Keratinocyte (primary cell): ENCODE measurements at regions not wholly inside any gene's neighbourhood (a gene's known extent, or its start where the extent isn't known, plus 50 kb on each side); places are given as distances from the start of the nearest gene placed in this dataset.

Source experiments
- DNase-seq: peaks from one replicate; pipeline ENCODE4 v3.0.0-alpha.2; 2011; ENCODE audit warnings: low read depth, missing footprints, low spot score
- FAIRE-seq: peaks from 2 replicates; lab custom pipeline; 2011; peaks lifted over from hg19 to GRCh38; lab: Jason Lieb, UNC
- H2AFZ ChIP-seq: 2 replicates; pipeline ENCODE4 v1.6.0; 2012; ENCODE audit warnings: low read length, control low read depth, inconsistent platforms; ENCODE audit not compliant: control insufficient read depth
- H3K27ac ChIP-seq: 2 replicates; pipeline ENCODE4 v1.5.1; 2011; ENCODE audit warnings: low read length; ENCODE audit not compliant: control insufficient read depth, insufficient read depth
- H3K27me3 ChIP-seq: 3 replicates; pipeline ENCODE4 v1.6.0; 2011; ENCODE audit warnings: low read length; ENCODE audit not compliant: control insufficient read depth, insufficient read depth; ENCODE audit errors: extremely low read depth
- H3K36me3 ChIP-seq, 2 experiments: 2 replicates in 1 of 2; 3 replicates in 1 of 2; pipeline ENCODE4 v1.5.1; 2011; ENCODE audit warnings: low read length in 2 of 2, mild to moderate bottlenecking in 1 of 2; ENCODE audit not compliant: control insufficient read depth in 2 of 2, insufficient read depth in 2 of 2; ENCODE audit errors: extremely low read depth in 1 of 2
- H3K4me1 ChIP-seq: 3 replicates; pipeline ENCODE4 v1.5.1; 2011; ENCODE audit warnings: low read length; ENCODE audit not compliant: control insufficient read depth, insufficient read depth; ENCODE audit errors: extremely low read depth
- H3K4me2 ChIP-seq: 3 replicates; pipeline ENCODE4 v1.6.0; 2011; ENCODE audit warnings: low read depth, low read length; ENCODE audit not compliant: control insufficient read depth, insufficient read depth; ENCODE audit errors: extremely low read depth
- H3K4me3 ChIP-seq, 3 experiments: fragments of 200-600 bp in 1 of 3; sonication (generic) in 1 of 3; 2 replicates in 2 of 3; 3 replicates in 1 of 3; pipeline ENCODE4 v1.5.1; 2011 to 2016; ENCODE audit warnings: low read length in 3 of 3, mild to moderate bottlenecking in 3 of 3, control low read depth in 2 of 3, inconsistent platforms in 1 of 3, low read depth in 1 of 3, mixed read lengths in 1 of 3, mixed run types in 1 of 3, moderate library complexity in 1 of 3; ENCODE audit not compliant: control insufficient read depth in 2 of 3, insufficient read depth in 2 of 3; ENCODE audit errors: extremely low read depth in 1 of 3
- H3K79me2 ChIP-seq: 2 replicates; pipeline ENCODE4 v1.6.0; 2012; ENCODE audit warnings: low read length; ENCODE audit not compliant: control insufficient read depth, insufficient read depth
- H3K9ac ChIP-seq: 3 replicates; pipeline ENCODE4 v1.6.0; 2011; ENCODE audit warnings: low read length; ENCODE audit not compliant: control insufficient read depth, insufficient read depth; ENCODE audit errors: extremely low read depth
- H3K9me1 ChIP-seq: 3 replicates; pipeline ENCODE4 v1.6.0; 2011; ENCODE audit warnings: low read length; ENCODE audit not compliant: control insufficient read depth, insufficient read depth; ENCODE audit errors: extremely low read depth
- H3K9me3 ChIP-seq: 2 replicates; pipeline ENCODE4 v1.5.1; 2012; ENCODE audit warnings: low read depth, low read length; ENCODE audit not compliant: control insufficient read depth
- H4K20me1 ChIP-seq: 3 replicates; pipeline ENCODE4 v1.6.0; 2011; ENCODE audit warnings: low read length; ENCODE audit not compliant: control insufficient read depth, insufficient read depth; ENCODE audit errors: extremely low read depth
- CTCF ChIP-seq, 3 experiments: IDR thresholded peaks in 1 of 3; conservative IDR thresholded peaks in 1 of 3; optimal IDR thresholded peaks in 1 of 3; 2 replicates in 2 of 3; 3 replicates in 1 of 3; pipeline versions ENCODE3 to v1.5.1; 2011; ENCODE audit warnings: low read length in 3 of 3, mild to moderate bottlenecking in 3 of 3, moderate library complexity in 2 of 3, control low read depth in 1 of 3, inconsistent platforms in 1 of 3; ENCODE audit not compliant: insufficient read depth in 2 of 3; ENCODE audit errors: extremely low read depth in 1 of 3
- EZH2 ChIP-seq: IDR thresholded peaks from one replicate; pipeline ENCODE4 v1.6.1; 2012; ENCODE audit warnings: inconsistent platforms, mild to moderate bottlenecking, low read length, moderate library complexity
- dilution Hi-C: fragments of 300-500 bp; cut with MboI; formaldehyde crosslinking; loops from one replicate; pipeline ENCODE4 v1.7.0; 2020; ENCODE audit warnings: low sequenced_read_pairs; ENCODE audit not compliant: extremely low pct_ligation_motif_present

DNA sequence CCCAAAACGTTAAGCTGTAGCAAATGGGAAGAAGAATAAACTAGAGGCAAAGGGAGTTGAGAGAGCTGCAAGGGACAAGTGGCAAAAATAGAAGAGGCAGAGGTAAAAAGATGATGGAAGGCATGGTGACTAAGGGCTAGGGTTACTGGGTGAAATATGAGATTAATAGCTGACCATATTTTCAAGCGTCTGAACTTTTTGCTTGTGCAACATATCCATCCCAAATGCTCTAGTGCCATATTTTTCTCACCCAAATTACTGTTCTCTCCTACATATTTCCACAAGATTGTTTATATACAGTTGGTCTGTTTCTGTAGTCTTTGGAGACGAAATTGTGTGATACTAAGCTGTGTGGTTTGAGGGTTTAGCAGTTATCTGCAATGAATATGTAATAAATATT is 145.5 kb downstream of the GMNC start:
- no peaks in the 10 kb centered on the region for H3K9me3 ChIP-seq
- H3K79me2 ChIP-seq: no peaks in the 10 kb centered on the region
- H3K9ac ChIP-seq: no peak overlapping the region
- dilution Hi-C loops: no loop called here
- no peak overlapping the region for H3K4me3 ChIP-seq
- no peak overlapping the region for H3K4me2 ChIP-seq
- no peak overlapping the region for H2AFZ ChIP-seq
- no peaks in the 10 kb centered on the region for H4K20me1 ChIP-seq
- no peak for TF ChIP-seq EZH2
- no peak for TF ChIP-seq CTCF (optimal IDR thresholded peaks at IDR 0.05 in 1 of 3, IDR thresholded peaks at IDR 0.05 in 1 of 3, conservative IDR thresholded peaks at IDR 0.05 in 1 of 3; ENCODE audit: extremely low read depth in 1 of 3, insufficient read depth in 2 of 3, low read length in 3 of 3)
- no peak for DNase-seq
- H3K4me1 ChIP-seq: peaks cover 2% of the 10 kb centered on the region
- H3K27me3 ChIP-seq: no peaks in the 10 kb centered on the region
- no peaks in the 10 kb centered on the region for H3K9me1 ChIP-seq
- no peak for FAIRE-seq
- H3K27ac ChIP-seq: no peak overlapping the region
- no peaks in the 10 kb centered on the region for H3K36me3 ChIP-seq

DNA sequence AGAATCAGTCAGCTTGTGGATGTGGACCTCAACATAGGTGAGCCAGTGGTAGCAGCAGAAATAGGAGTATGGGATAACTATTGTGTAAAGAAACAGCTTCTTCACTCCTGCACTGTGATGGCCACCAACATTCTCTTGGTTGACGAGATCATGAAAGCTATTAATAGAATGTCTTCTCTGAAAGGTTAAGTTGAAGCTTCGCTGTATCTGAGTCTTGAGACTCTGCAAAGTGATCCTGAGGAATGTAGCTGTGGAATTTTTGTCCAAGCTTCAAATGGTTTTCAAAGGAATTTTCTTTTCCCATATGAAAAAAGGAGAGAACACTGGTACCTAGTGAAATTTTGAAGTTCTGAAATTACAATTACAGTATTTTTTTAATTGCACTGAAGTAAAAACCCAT is 146.3 kb downstream of the GMNC start:
- DNase-seq: no peak

More for the DNA sequence above, 146.3 kb downstream of the GMNC start:
- H3K9me1 ChIP-seq: no peaks in the 10 kb centered on the region
- no peaks in the 10 kb centered on the region for H3K9me3 ChIP-seq
- H4K20me1 ChIP-seq: no peaks in the 10 kb centered on the region
- H3K4me1 ChIP-seq: peaks cover 2% of the 10 kb centered on the region
- TF ChIP-seq EZH2 (no peak), CTCF (optimal IDR thresholded peaks at IDR 0.05 in 1 of 3, IDR thresholded peaks at IDR 0.05 in 1 of 3, conservative IDR thresholded peaks at IDR 0.05 in 1 of 3; ENCODE audit: extremely low read depth in 1 of 3, insufficient read depth in 2 of 3, low read length in 3 of 3) (no peak)
- no peak overlapping the region for H2AFZ ChIP-seq
- dilution Hi-C loops: no loop called here
- H3K9ac ChIP-seq: no peak overlapping the region
- no peak overlapping the region for H3K4me3 ChIP-seq
- no peak overlapping the region for H3K27ac ChIP-seq
- no peaks in the 10 kb centered on the region for H3K27me3 ChIP-seq
- H3K36me3 ChIP-seq: no peaks in the 10 kb centered on the region
- FAIRE-seq: no peak
- H3K79me2 ChIP-seq: no peaks in the 10 kb centered on the region
- no peak overlapping the region for H3K4me2 ChIP-seq
